Hepatocyte (in vitro differentiated cells): ENCODE measurements at regions not wholly inside any gene's neighbourhood (a gene's known extent, or its start where the extent isn't known, plus 50 kb on each side); places are given as distances from the start of the nearest gene placed in this dataset.

Experiments used
- CTCF ChIP-seq: fragments of 200-600 bp; sonication (generic); IDR thresholded peaks from 2 replicates; pipeline ENCODE4 v1.5.1; 2016; ENCODE audit warnings: antibody characterized with exemption, mild to moderate bottlenecking; ENCODE audit not compliant: poor library complexity
- EZH2 ChIP-seq: fragments of 200-600 bp; sonication (generic); IDR thresholded peaks from 2 replicates; pipeline ENCODE4 v1.6.1; 2016; ENCODE audit warnings: antibody characterized with exemption, mild to moderate bottlenecking, borderline replicate concordance
- EZH2phosphoT487 ChIP-seq: fragments of 200-600 bp; sonication (generic); IDR thresholded peaks from one replicate; pipeline ENCODE4 v1.6.1; 2018; ENCODE audit warnings: antibody characterized with exemption, mild to moderate bottlenecking, low read depth, moderate library complexity; ENCODE audit not compliant: unreplicated experiment, severe bottlenecking

GRCh38 chr1:38370716-38371504 lies 324.3 kb upstream of the POU3F1 start:
- no peak for TF ChIP-seq CTCF
- no peak for TF ChIP-seq EZH2
- no peak for TF ChIP-seq EZH2phosphoT487
